Cardiac fibroblast (primary cell): ENCODE measurements at regions not wholly inside any gene's neighbourhood (a gene's known extent, or its start where the extent isn't known, plus 50 kb on each side); places are given as distances from the start of the nearest gene placed in this dataset.
"Not testable (repeated sequence)": the region's sequence is repeated elsewhere in the genome, so short reads cannot be mapped to it uniquely, and the experiment has no call there.

Experiments
- DNase-seq, 2 donors: peaks; one replicate each; pipeline versions ENCODE4 v3.0.0 to v3.0.0-alpha.2; 2010; ENCODE audit warnings: low read depth in 2 of 2
- H3K4me3 ChIP-seq, 2 donors: replicated peaks in 1 of 2; 1 replicate in 1 of 2; 2 replicates in 1 of 2; pipeline ENCODE4 v1.5.1; 2011; ENCODE audit warnings: low read depth in 2 of 2, low read length in 2 of 2, mild to moderate bottlenecking in 2 of 2, moderate library complexity in 1 of 2
- CTCF ChIP-seq: IDR thresholded peaks from one replicate; pipeline ENCODE4 v1.5.1; 2011; ENCODE audit warnings: low read depth, mild to moderate bottlenecking, low read length, inconsistent platforms

GRCh38 chr5:84961193-84961592 lies 576.5 kb upstream of the EDIL3 start:
- DNase-seq, result no peak
- TF ChIP-seq CTCF, result no peak
- no peak overlapping the region for H3K4me3 ChIP-seq

- DNase-seq, result no peak
- no peak for TF ChIP-seq CTCF
- no peak overlapping the region for H3K4me3 ChIP-seq
These were observed 577.2 kb upstream of the EDIL3 start for GRCh38 chr5:84961903-84962302.

GRCh38 chr5:84983093-84983492 lies 598.4 kb upstream of the EDIL3 start:
- no peak overlapping the region for H3K4me3 ChIP-seq
- no peak for TF ChIP-seq CTCF
- no peak for DNase-seq

- no peak for DNase-seq
- no peak overlapping the region for H3K4me3 ChIP-seq
- TF ChIP-seq CTCF, result no peak
These were observed 600.5 kb upstream of the EDIL3 start for GRCh38 chr5:84985148-84985547.

GRCh38 chr5:84986688-84987087 lies 602.0 kb upstream of the EDIL3 start:
- no peak for DNase-seq
- no peak for TF ChIP-seq CTCF
- no peak overlapping the region for H3K4me3 ChIP-seq

- no peak overlapping the region for H3K4me3 ChIP-seq
- no peak for TF ChIP-seq CTCF
- peak; percentile 1 to 23 for DNase-seq
These were observed 616.0 kb upstream of the EDIL3 start for GRCh38 chr5:85000671-85001070.

GRCh38 chr5:85002026-85002425 lies 617.3 kb upstream of the EDIL3 start:
- not testable (repeated sequence) for H3K4me3 ChIP-seq, DNase-seq
